Astrocyte of the cerebellum (primary cell): ENCODE measurements at regions not wholly inside any gene's neighbourhood (a gene's known extent, or its start where the extent isn't known, plus 50 kb on each side); places are given as distances from the start of the nearest gene placed in this dataset.
"Not testable (repeated sequence)": the region's sequence is repeated elsewhere in the genome, so short reads cannot be mapped to it uniquely, and the experiment has no call there.

Experiments used
- DNase-seq: peaks from one replicate; pipeline ENCODE4 v3.0.0-alpha.2; 2011; ENCODE audit warnings: low read depth
- H3K4me3 ChIP-seq: 2 replicates; pipeline ENCODE4 v1.5.1; 2011; ENCODE audit warnings: mild to moderate bottlenecking, low read depth, low read length, moderate library complexity
- CTCF ChIP-seq: IDR thresholded peaks from 2 replicates; pipeline ENCODE4 v1.5.1; 2012; ENCODE audit warnings: low read length, low read depth, moderate library complexity, mild to moderate bottlenecking; ENCODE audit errors: missing control alignments
- in situ Hi-C: cut with HindIII; loops from 2 replicates; pipeline ENCODE4 v1.10.0; 2017; ENCODE audit warnings: low sequenced_read_pairs

GRCh38 chr12:60529261-60529660, 933.4 kb downstream of the SLC16A7 start:
- in situ Hi-C loops: no loop called here
- no peak for DNase-seq
- no peak for TF ChIP-seq CTCF
- no peak overlapping the region for H3K4me3 ChIP-seq

- in situ Hi-C loops: no loop called here
- DNase-seq: no peak
- no peak overlapping the region for H3K4me3 ChIP-seq
- no peak for TF ChIP-seq CTCF
Observed at GRCh38 chr12:60529723-60530122, 933.9 kb downstream of the SLC16A7 start.

GRCh38 chr12:60535363-60535762, 939.5 kb downstream of the SLC16A7 start:
- no peak for DNase-seq
- in situ Hi-C loops: no loop called here
- no peak for TF ChIP-seq CTCF
- H3K4me3 ChIP-seq: no peak overlapping the region

- DNase-seq: no peak
- TF ChIP-seq CTCF: no peak
Observed at GRCh38 chr12:60539592-60539991, 943.8 kb downstream of the SLC16A7 start.

GRCh38 chr12:60568914-60569313, 973.1 kb downstream of the SLC16A7 start:
- in situ Hi-C loops: no loop called here
- no peak for DNase-seq
- no peak for TF ChIP-seq CTCF
- H3K4me3 ChIP-seq: no peak overlapping the region

More at GRCh38 chr12:60539592-60539991, 943.8 kb downstream of the SLC16A7 start:
- H3K4me3 ChIP-seq: no peak overlapping the region
- in situ Hi-C loops: no loop called here

- TF ChIP-seq CTCF: no peak
- in situ Hi-C loops: no loop called here
- no peak overlapping the region for H3K4me3 ChIP-seq
- no peak for DNase-seq
Observed at GRCh38 chr12:60577607-60578006, 981.8 kb downstream of the SLC16A7 start.

- DNase-seq, in situ Hi-C loops, H3K4me3 ChIP-seq: not testable (repeated sequence)
Observed at GRCh38 chr12:60587664-60588063, 991.8 kb downstream of the SLC16A7 start.
